Smooth muscle cell (in vitro differentiated cells): ENCODE measurements at regions not wholly inside any gene's neighbourhood (a gene's known extent, or its start where the extent isn't known, plus 50 kb on each side); places are given as distances from the start of the nearest gene placed in this dataset.

Source experiments
- DNase-seq: peaks from one replicate; lab custom pipeline; 2025; ENCODE audit not compliant: unreplicated experiment; lab: John Stamatoyannopoulos, UW
- H2AFZ ChIP-seq: fragments of 200-600 bp; sonication (generic); 2 replicates; pipeline ENCODE4 v1.6.0; 2016; ENCODE audit warnings: antibody characterized with exemption, low read depth, mild to moderate bottlenecking
- H3F3A ChIP-seq: fragments of 200-600 bp; sonication (generic); 2 replicates; pipeline ENCODE4 v1.6.0; 2017; ENCODE audit warnings: antibody characterized with exemption, low read depth
- H3K27ac ChIP-seq: fragments of 200-600 bp; sonication (generic); 2 replicates; pipeline ENCODE4 v1.5.1; 2016; ENCODE audit warnings: low read depth, mild to moderate bottlenecking
- H3K27me3 ChIP-seq: fragments of 200-600 bp; sonication (generic); 2 replicates; pipeline ENCODE4 v1.6.1; 2016; ENCODE audit warnings: low read depth, mild to moderate bottlenecking
- H3K36me3 ChIP-seq: fragments of 200-600 bp; sonication (generic); 2 replicates; pipeline ENCODE4 v1.5.1; 2016; ENCODE audit warnings: low read depth
- H3K4me1 ChIP-seq: fragments of 200-600 bp; sonication (generic); 2 replicates; pipeline ENCODE4 v1.5.1; 2016; ENCODE audit warnings: low read depth
- H3K4me2 ChIP-seq: fragments of 200-600 bp; sonication (generic); 2 replicates; pipeline ENCODE4 v1.6.0; 2016; ENCODE audit warnings: mild to moderate bottlenecking
- H3K4me3 ChIP-seq: fragments of 200-600 bp; sonication (generic); 2 replicates; pipeline ENCODE4 v1.5.1; 2016; ENCODE audit warnings: mild to moderate bottlenecking
- H3K79me2 ChIP-seq: fragments of 200-600 bp; sonication (generic); 2 replicates; pipeline ENCODE4 v1.6.0; 2016; ENCODE audit warnings: low read depth, mild to moderate bottlenecking
- H3K9ac ChIP-seq: fragments of 200-600 bp; sonication (generic); 2 replicates; pipeline ENCODE4 v1.6.0; 2016; ENCODE audit warnings: low read depth
- H3K9me3 ChIP-seq: fragments of 200-600 bp; sonication (generic); replicated peaks from 2 replicates; pipeline ENCODE4 v1.5.1; 2016; ENCODE audit warnings: low read depth
- H4K20me1 ChIP-seq: fragments of 200-600 bp; sonication (generic); 2 replicates; pipeline ENCODE4 v1.6.0; 2016; ENCODE audit warnings: low read depth
- CTCF ChIP-seq: fragments of 200-600 bp; sonication (generic); IDR thresholded peaks from 2 replicates; pipeline ENCODE4 v1.5.1; 2017; ENCODE audit warnings: borderline replicate concordance, mild to moderate bottlenecking, antibody characterized with exemption; ENCODE audit not compliant: insufficient read depth, poor library complexity, severe bottlenecking
- WGBS: methylation state at CpG from one replicate; pipeline ENCODE4 v1.1.7; 2016; ENCODE audit warnings: low lambda C conversion rate; 5-methylcytosine and 5-hydroxymethylcytosine counted together

GRCh38 chr1:245079021-245079609 is 75.7 kb upstream of the KIF26B start:
- Histone ChIP-seq H3K4me2 (no peak overlapping the region), H3K4me1 (peaks cover 9% of the 10 kb centered on the region), H3K4me3 (no peak overlapping the region), H3K27me3 (no peaks in the 10 kb centered on the region), H4K20me1 (no peaks in the 10 kb centered on the region), H3K9ac (no peak overlapping the region), H3K79me2 (no peaks in the 10 kb centered on the region), H3K9me3 (no peaks in the 10 kb centered on the region), H3K36me3 (no peaks in the 10 kb centered on the region), H2AFZ (no peak overlapping the region), H3F3A (no peaks in the 10 kb centered on the region), H3K27ac (no peak overlapping the region)
- WGBS = 72% methylated on average over 9 of the region's 9 CpGs
- TF ChIP-seq CTCF = peak; percentile 83
- DNase-seq = no peak

GRCh38 chr1:245074898-245075297 is 79.9 kb upstream of the KIF26B start:
- no peak for DNase-seq
- TF ChIP-seq CTCF = no peak
- Histone ChIP-seq H3K9me3 (no peaks in the 10 kb centered on the region), H3K9ac (no peak overlapping the region), H3K36me3 (no peaks in the 10 kb centered on the region), H2AFZ (no peak overlapping the region), H3K4me2 (no peak overlapping the region), H3K79me2 (no peaks in the 10 kb centered on the region), H3F3A (no peaks in the 10 kb centered on the region), H3K27me3 (no peaks in the 10 kb centered on the region), H3K27ac (no peak overlapping the region), H3K4me1 (peaks cover 14% of the 10 kb centered on the region), H3K4me3 (no peak overlapping the region), H4K20me1 (no peaks in the 10 kb centered on the region)
- 84% methylated on average over 5 of the region's 5 CpGs for WGBS

- H3K27me3 ChIP-seq = no peaks in the 10 kb centered on the region
- no peak overlapping the region for H3K27ac ChIP-seq
- no peaks in the 10 kb centered on the region for H4K20me1 ChIP-seq
- 29% methylated on average over 6 of the region's 6 CpGs for WGBS
- no peak overlapping the region for H3K9ac ChIP-seq
- no peaks in the 10 kb centered on the region for H3K79me2 ChIP-seq
- no peak for TF ChIP-seq CTCF
- H3K36me3 ChIP-seq = no peaks in the 10 kb centered on the region
- no peaks in the 10 kb centered on the region for H3K9me3 ChIP-seq
- H3K4me3 ChIP-seq = no peak overlapping the region
- no peak overlapping the region for H2AFZ ChIP-seq
- H3F3A ChIP-seq = no peaks in the 10 kb centered on the region
- no peak for DNase-seq
- H3K4me2 ChIP-seq = no peak overlapping the region
- H3K4me1 ChIP-seq = peaks cover 14% of the 10 kb centered on the region
These were observed 80.5 kb upstream of the KIF26B start for GRCh38 chr1:245074232-245074747.

GRCh38 chr1:245070836-245071615 is 83.8 kb upstream of the KIF26B start:
- Histone ChIP-seq H3K4me1 (peaks cover 14% of the 10 kb centered on the region), H3K9ac (no peak overlapping the region), H4K20me1 (no peaks in the 10 kb centered on the region), H3K27me3 (no peaks in the 10 kb centered on the region), H3F3A (no peaks in the 10 kb centered on the region), H3K9me3 (no peaks in the 10 kb centered on the region), H3K4me3 (no peak overlapping the region), H3K27ac (no peak overlapping the region), H3K79me2 (no peaks in the 10 kb centered on the region), H2AFZ (no peak overlapping the region), H3K4me2 (no peak overlapping the region), H3K36me3 (no peaks in the 10 kb centered on the region)
- no peak for TF ChIP-seq CTCF
- 95% methylated on average over 10 of the region's 10 CpGs for WGBS
- DNase-seq = no peak
